ENCODE measurements at regions not wholly inside any gene's neighbourhood (a gene's known extent, or its start where the extent isn't known, plus 50 kb on each side); places are given as distances from the start of the nearest gene placed in this dataset.

GRCh38 chr4:180057299-180057721 lies 2185.9 kb upstream of the TENM3 start:
- Mint-ChIP-seq H3K4me1 (peaks cover 0 to 8% (median 8%) of the 10 kb centered on the region in 3 donors), H3K36me3 (no peaks in the 10 kb centered on the region), H3K4me3 (peak overlapping the region in 1 of 3 donors; percentile 37), H3K27ac (no peak overlapping the region), H3K27me3 (peaks cover 34 to 35% of the 10 kb centered on the region in 2 donors), H3K9me3 (peaks cover 0 to 3% (median 0%) of the 10 kb centered on the region in 3 donors)
- ChIA-PET POLR2A (no interaction called here), CTCF (no interaction called here)
- H3K4me3 ChIP-seq (ENCODE audit: control insufficient read depth in 1 of 2, extremely low read depth in 1 of 2, low read length in 1 of 2), result no peak overlapping the region
- no peak overlapping the region for H3K27ac ChIP-seq (ENCODE audit: low read length)
- no peaks in the 10 kb centered on the region for H3K36me3 ChIP-seq (ENCODE audit: control insufficient read depth in 2 of 2, extremely low read depth in 1 of 2, insufficient read depth in 1 of 2, low read length in 1 of 2)
- H3K27me3 ChIP-seq (replicated peaks in 1 of 2; ENCODE audit: control insufficient read depth in 2 of 2, extremely low read depth in 1 of 2, insufficient read depth in 2 of 2, low read length in 1 of 2), result peaks cover 21 to 24% of the 10 kb centered on the region in 2 experiments
- ATAC-seq (replicated peaks in 1 of 4), result no peak
- 0% methylated on average over 3 of the region's 8 CpGs for WGBS (ENCODE audit: insufficient coverage)
- no peak for DNase-seq
- no peaks in the 10 kb centered on the region for H3K9me3 ChIP-seq
- peaks cover 0 to 2% of the 10 kb centered on the region in 2 experiments for H3K4me1 ChIP-seq (ENCODE audit: control insufficient read depth in 1 of 2, extremely low read depth in 1 of 2, insufficient read depth in 2 of 2, low read length in 2 of 2)

- POLR2A ChIA-PET, result no interaction called here
- Histone ChIP-seq H3K36me3 (ENCODE audit: control insufficient read depth in 2 of 2, extremely low read depth in 1 of 2, insufficient read depth in 1 of 2, low read length in 1 of 2) (no peaks in the 10 kb centered on the region), H3K4me3 (ENCODE audit: control insufficient read depth in 1 of 2, extremely low read depth in 1 of 2, low read length in 1 of 2) (peak overlapping the region in 1 of 2 donors; percentile 10), H3K27ac (ENCODE audit: low read length) (no peak overlapping the region), H3K27me3 (replicated peaks in 1 of 2; ENCODE audit: control insufficient read depth in 2 of 2, extremely low read depth in 1 of 2, insufficient read depth in 2 of 2, low read length in 1 of 2) (peaks cover 21 to 26% of the 10 kb centered on the region in 2 experiments), H3K9me3 (no peaks in the 10 kb centered on the region), H3K4me1 (ENCODE audit: control insufficient read depth in 1 of 2, extremely low read depth in 1 of 2, insufficient read depth in 2 of 2, low read length in 2 of 2) (peaks cover 0 to 2% of the 10 kb centered on the region in 2 experiments)
- peaks cover 0 to 8% (median 8%) of the 10 kb centered on the region in 3 donors for H3K4me1 Mint-ChIP-seq
- CTCF ChIA-PET, result no interaction called here
- H3K4me3 Mint-ChIP-seq, result peak overlapping the region in 1 of 3 donors; percentile 37
- DNase-seq, result no peak
- H3K36me3 Mint-ChIP-seq, result no peaks in the 10 kb centered on the region
- no peak overlapping the region for H3K27ac Mint-ChIP-seq
- H3K27me3 Mint-ChIP-seq, result peaks cover 34 to 35% of the 10 kb centered on the region in 2 donors
- ATAC-seq (replicated peaks in 1 of 4), result peak in 1 of 4 experiments; percentile 13
- 3% methylated on average over 58 of the region's 77 CpGs for WGBS (ENCODE audit: insufficient coverage)
- H3K9me3 Mint-ChIP-seq, result peaks cover 0 to 3% (median 0%) of the 10 kb centered on the region in 3 donors
These were observed 2185.1 kb upstream of the TENM3 start for GRCh38 chr4:180057891-180058671.

GRCh38 chr4:180058691-180059215 lies 2184.4 kb upstream of the TENM3 start:
- H3K27me3 Mint-ChIP-seq, result peaks cover 34 to 35% of the 10 kb centered on the region in 2 donors
- DNase-seq, result no peak
- WGBS (ENCODE audit: insufficient coverage), result 4% methylated on average over 62 of the region's 72 CpGs

GRCh38 chr4:180059216-180059881 lies 2183.9 kb upstream of the TENM3 start:
- DNase-seq (no peak), ATAC-seq (replicated peaks in 1 of 4) (no peak)
- Mint-ChIP-seq H3K4me1 (peaks cover 0 to 8% (median 8%) of the 10 kb centered on the region in 3 donors), H3K27me3 (peaks cover 34 to 35% of the 10 kb centered on the region in 2 donors), H3K4me3 (peak overlapping the region in 2 of 3 donors; percentile 37 to 56), H3K36me3 (no peaks in the 10 kb centered on the region), H3K9me3 (peaks cover 0 to 3% (median 0%) of the 10 kb centered on the region in 3 donors), H3K27ac (no peak overlapping the region)
- ChIA-PET POLR2A (no interaction called here), CTCF (no interaction called here)
- Histone ChIP-seq H3K27me3 (replicated peaks in 1 of 2; ENCODE audit: control insufficient read depth in 2 of 2, extremely low read depth in 1 of 2, insufficient read depth in 2 of 2, low read length in 1 of 2) (peaks cover 21 to 26% of the 10 kb centered on the region in 2 experiments), H3K9me3 (no peaks in the 10 kb centered on the region), H3K4me3 (ENCODE audit: control insufficient read depth in 1 of 2, extremely low read depth in 1 of 2, low read length in 1 of 2) (no peak overlapping the region), H3K27ac (ENCODE audit: low read length) (no peak overlapping the region), H3K36me3 (ENCODE audit: control insufficient read depth in 2 of 2, extremely low read depth in 1 of 2, insufficient read depth in 1 of 2, low read length in 1 of 2) (no peaks in the 10 kb centered on the region), H3K4me1 (ENCODE audit: control insufficient read depth in 1 of 2, extremely low read depth in 1 of 2, insufficient read depth in 2 of 2, low read length in 2 of 2) (peaks cover 0 to 2% of the 10 kb centered on the region in 2 experiments)
- WGBS (ENCODE audit: insufficient coverage), result 4% methylated on average over 29 of the region's 44 CpGs

More at GRCh38 chr4:180058691-180059215, 2184.4 kb upstream of the TENM3 start:
- Mint-ChIP-seq H3K4me3 (peak overlapping the region in 1 of 3 donors; percentile 56), H3K4me1 (peaks cover 0 to 8% (median 8%) of the 10 kb centered on the region in 3 donors), H3K27ac (no peak overlapping the region), H3K9me3 (peaks cover 0 to 3% (median 0%) of the 10 kb centered on the region in 3 donors), H3K36me3 (no peaks in the 10 kb centered on the region)
- H3K36me3 ChIP-seq (ENCODE audit: control insufficient read depth in 2 of 2, extremely low read depth in 1 of 2, insufficient read depth in 1 of 2, low read length in 1 of 2), result no peaks in the 10 kb centered on the region
- POLR2A ChIA-PET, result no interaction called here
- H3K9me3 ChIP-seq, result no peaks in the 10 kb centered on the region
- no peak for ATAC-seq (replicated peaks in 1 of 4)
- peaks cover 0 to 2% of the 10 kb centered on the region in 2 experiments for H3K4me1 ChIP-seq (ENCODE audit: control insufficient read depth in 1 of 2, extremely low read depth in 1 of 2, insufficient read depth in 2 of 2, low read length in 2 of 2)
- H3K4me3 ChIP-seq (ENCODE audit: control insufficient read depth in 1 of 2, extremely low read depth in 1 of 2, low read length in 1 of 2), result no peak overlapping the region
- CTCF ChIA-PET, result no interaction called here
- H3K27ac ChIP-seq (ENCODE audit: low read length), result no peak overlapping the region
- H3K27me3 ChIP-seq (replicated peaks in 1 of 2; ENCODE audit: control insufficient read depth in 2 of 2, extremely low read depth in 1 of 2, insufficient read depth in 2 of 2, low read length in 1 of 2), result peaks cover 21 to 26% of the 10 kb centered on the region in 2 experiments

- H3K9me3 ChIP-seq, result no peaks in the 10 kb centered on the region
- peaks cover 0 to 3% (median 0%) of the 10 kb centered on the region in 3 donors for H3K9me3 Mint-ChIP-seq
- no peaks in the 10 kb centered on the region for H3K36me3 ChIP-seq (ENCODE audit: control insufficient read depth in 2 of 2, extremely low read depth in 1 of 2, insufficient read depth in 1 of 2, low read length in 1 of 2)
- no peak overlapping the region for H3K27ac ChIP-seq (ENCODE audit: low read length)
- no peak for DNase-seq
- ChIA-PET CTCF (no interaction called here), POLR2A (no interaction called here)
- peaks cover 34% of the 10 kb centered on the region in 2 donors for H3K27me3 Mint-ChIP-seq
- ATAC-seq (replicated peaks in 1 of 4), result no peak
- peaks cover 0 to 8% (median 8%) of the 10 kb centered on the region in 3 donors for H3K4me1 Mint-ChIP-seq
- H3K4me3 Mint-ChIP-seq, result no peak overlapping the region
- no peak overlapping the region for H3K4me3 ChIP-seq (ENCODE audit: control insufficient read depth in 1 of 2, extremely low read depth in 1 of 2, low read length in 1 of 2)
- no peaks in the 10 kb centered on the region for H3K36me3 Mint-ChIP-seq
- no peak overlapping the region for H3K27ac Mint-ChIP-seq
- H3K4me1 ChIP-seq (ENCODE audit: control insufficient read depth in 1 of 2, extremely low read depth in 1 of 2, insufficient read depth in 2 of 2, low read length in 2 of 2), result peaks cover 0 to 2% of the 10 kb centered on the region in 2 experiments
- no CpG with 5 or more reads among the region's 6 CpGs for WGBS (ENCODE audit: insufficient coverage)
- peaks cover 21 to 24% of the 10 kb centered on the region in 2 experiments for H3K27me3 ChIP-seq (replicated peaks in 1 of 2; ENCODE audit: control insufficient read depth in 2 of 2, extremely low read depth in 1 of 2, insufficient read depth in 2 of 2, low read length in 1 of 2)
These were observed 2182.9 kb upstream of the TENM3 start for GRCh38 chr4:180060159-180060889.

GRCh38 chr4:180081072-180081471 lies 2162.1 kb upstream of the TENM3 start:
- no peaks in the 10 kb centered on the region for H3K4me1 ChIP-seq (ENCODE audit: control insufficient read depth in 1 of 2, extremely low read depth in 1 of 2, insufficient read depth in 2 of 2, low read length in 2 of 2)
- no peak overlapping the region for H3K4me3 ChIP-seq (ENCODE audit: control insufficient read depth in 1 of 2, extremely low read depth in 1 of 2, low read length in 1 of 2)
- no peak for ATAC-seq (replicated peaks in 1 of 4)
- ChIA-PET POLR2A (no interaction called here), CTCF (interaction anchor here in 1 of 2 donors (1.0 kb wide), 1 partner anchor 9 kb away, joined by 3 read pairs; no protein-coding TSS in a partner anchor)
- H3K36me3 Mint-ChIP-seq, result no peaks in the 10 kb centered on the region
- H3K9me3 Mint-ChIP-seq, result peaks cover 3 to 11% (median 6%) of the 10 kb centered on the region in 3 donors
- no peak overlapping the region for H3K27ac Mint-ChIP-seq
- H3K27ac ChIP-seq (ENCODE audit: low read length), result no peak overlapping the region
- no peaks in the 10 kb centered on the region for H3K4me1 Mint-ChIP-seq
- H3K27me3 Mint-ChIP-seq, result no peaks in the 10 kb centered on the region
- H3K36me3 ChIP-seq (ENCODE audit: control insufficient read depth in 2 of 2, extremely low read depth in 1 of 2, insufficient read depth in 1 of 2, low read length in 1 of 2), result no peaks in the 10 kb centered on the region
- H3K9me3 ChIP-seq, result no peaks in the 10 kb centered on the region
- no peak for DNase-seq
- H3K27me3 ChIP-seq (replicated peaks in 1 of 2; ENCODE audit: control insufficient read depth in 2 of 2, extremely low read depth in 1 of 2, insufficient read depth in 2 of 2, low read length in 1 of 2), result no peaks in the 10 kb centered on the region
- no CpG with 5 or more reads among the region's 2 CpGs for WGBS (ENCODE audit: insufficient coverage)
- H3K4me3 Mint-ChIP-seq, result no peak overlapping the region
